Suppressor macrophage treated with lipopolysaccharide for 4 hours (primary cell): ENCODE measurements at regions not wholly inside any gene's neighbourhood (a gene's known extent, or its start where the extent isn't known, plus 50 kb on each side); places are given as distances from the start of the nearest gene placed in this dataset.

ENCODE experiments used
- DNase-seq: peaks from one replicate; pipeline ENCODE4 v3.0.0-alpha.2; 2020

- DNase-seq: no peak
These were observed 128.4 kb upstream of the RAB11FIP2 start for GRCh38 chr10:118175148-118175547.

GRCh38 chr10:118173296-118173695 is 126.6 kb upstream of the RAB11FIP2 start:
- DNase-seq: no peak

- no peak for DNase-seq
These were observed 125.1 kb upstream of the RAB11FIP2 start for GRCh38 chr10:118171861-118172260.

GRCh38 chr10:118167056-118167700 is 120.4 kb upstream of the RAB11FIP2 start:
- no peak for DNase-seq

GRCh38 chr10:118163217-118163616 is 116.5 kb upstream of the RAB11FIP2 start:
- no peak for DNase-seq

GRCh38 chr10:118161461-118162246 is 114.9 kb upstream of the RAB11FIP2 start:
- DNase-seq: no peak

- DNase-seq: no peak
These were observed 106.5 kb upstream of the RAB11FIP2 start for GRCh38 chr10:118153287-118153686.

- no peak for DNase-seq
These were observed 104.7 kb upstream of the RAB11FIP2 start for GRCh38 chr10:118151461-118151860.

GRCh38 chr10:118148247-118148646 is 101.5 kb upstream of the RAB11FIP2 start:
- DNase-seq: no peak

- DNase-seq: no peak
These were observed 98.5 kb upstream of the RAB11FIP2 start for GRCh38 chr10:118145256-118145655.

GRCh38 chr10:118141471-118141870 is 94.7 kb upstream of the RAB11FIP2 start:
- DNase-seq: no peak

GRCh38 chr10:118139321-118139720 is 92.6 kb upstream of the RAB11FIP2 start:
- no peak for DNase-seq

GRCh38 chr10:118128675-118129074 is 81.9 kb upstream of the RAB11FIP2 start:
- no peak for DNase-seq

- DNase-seq: no peak
These were observed 72.0 kb upstream of the RAB11FIP2 start for GRCh38 chr10:118118716-118119115.

- no peak for DNase-seq
These were observed 70.1 kb upstream of the RAB11FIP2 start for GRCh38 chr10:118116715-118117449.

- DNase-seq: no peak
These were observed 69.6 kb upstream of the RAB11FIP2 start for GRCh38 chr10:118116362-118116714.

- no peak for DNase-seq
These were observed 69.0 kb upstream of the RAB11FIP2 start for GRCh38 chr10:118115701-118116100.

- no peak for DNase-seq
These were observed 68.3 kb upstream of the RAB11FIP2 start for GRCh38 chr10:118114992-118115391.

GRCh38 chr10:118112543-118113125 is 65.9 kb upstream of the RAB11FIP2 start:
- no peak for DNase-seq

GRCh38 chr10:118110750-118111149 is 64.0 kb upstream of the RAB11FIP2 start:
- DNase-seq: no peak

- no peak for DNase-seq
These were observed 61.7 kb upstream of the RAB11FIP2 start for GRCh38 chr10:118108194-118109026.

- DNase-seq: no peak
These were observed 60.8 kb upstream of the RAB11FIP2 start for GRCh38 chr10:118107541-118107940.

GRCh38 chr10:118107040-118107439 is 60.3 kb upstream of the RAB11FIP2 start:
- no peak for DNase-seq
